Fibroblast of skin of right quadriceps (primary cell): ENCODE measurements at regions not wholly inside any gene's neighbourhood (a gene's known extent, or its start where the extent isn't known, plus 50 kb on each side); places are given as distances from the start of the nearest gene placed in this dataset.
"Not testable (repeated sequence)": the region's sequence is repeated elsewhere in the genome, so short reads cannot be mapped to it uniquely, and the experiment has no call there.

Source experiments
- DNase-seq: peaks from one replicate; pipeline ENCODE4 v3.0.0-alpha.2; 2013

DNA sequence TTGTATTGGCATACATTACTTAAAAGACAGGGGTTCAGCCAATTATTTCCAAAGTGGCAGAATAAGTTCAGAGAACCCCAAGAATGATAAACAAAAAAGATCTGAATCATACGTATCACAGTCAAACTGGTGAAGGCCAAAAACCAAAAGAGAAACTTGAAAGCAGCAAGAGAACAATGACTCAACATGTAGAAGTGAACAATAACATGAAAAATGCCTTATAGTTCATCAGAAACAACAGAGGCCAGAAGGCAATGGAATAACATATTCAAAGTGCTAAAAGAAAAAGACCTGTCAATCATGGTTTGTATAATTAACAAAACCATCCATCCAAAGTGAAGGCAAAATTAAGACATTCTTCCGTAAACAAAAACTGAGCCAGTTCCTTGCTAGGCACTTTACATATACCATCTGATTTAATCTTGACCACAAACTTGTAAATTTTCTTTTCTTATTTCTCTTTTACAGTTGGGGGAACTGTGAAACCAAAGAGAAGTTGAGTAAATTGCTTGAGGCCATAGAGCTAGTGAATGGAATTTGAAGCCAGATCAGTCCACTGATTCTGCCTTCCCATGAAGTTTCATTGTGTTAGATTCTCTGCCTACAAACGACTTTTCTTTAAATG lies 232.1 kb upstream of the SEL1L start:
- DNase-seq, result no peak

DNA sequence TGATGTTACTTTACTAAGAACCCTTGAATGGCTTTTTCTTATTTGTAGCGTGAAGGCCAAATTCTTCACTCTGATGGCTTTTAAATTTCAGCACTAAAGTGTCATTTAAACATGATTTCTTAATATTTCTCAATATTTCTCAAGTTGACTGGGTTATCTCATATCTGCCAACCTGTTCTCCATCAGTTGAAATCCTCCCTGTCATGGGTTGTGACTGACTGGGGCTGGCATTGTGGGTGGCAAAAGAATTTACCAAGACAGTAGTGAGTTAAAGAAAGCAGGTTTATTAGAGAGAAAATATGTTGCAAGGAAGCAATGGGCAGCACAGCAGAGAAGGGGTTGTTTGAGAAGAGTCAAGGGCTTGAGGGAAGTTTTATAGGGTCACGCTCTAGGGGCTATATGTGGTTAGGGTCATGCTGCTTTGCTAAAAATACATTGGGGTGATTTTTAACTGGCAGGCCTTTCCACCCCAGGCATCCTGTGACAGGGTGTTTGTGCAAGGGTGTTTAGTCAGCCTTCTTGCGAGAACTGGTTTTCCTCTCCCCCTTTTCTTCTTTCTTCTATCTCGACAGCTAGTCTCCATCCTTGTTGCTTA lies 232.8 kb upstream of the SEL1L start:
- no peak for DNase-seq

DNA sequence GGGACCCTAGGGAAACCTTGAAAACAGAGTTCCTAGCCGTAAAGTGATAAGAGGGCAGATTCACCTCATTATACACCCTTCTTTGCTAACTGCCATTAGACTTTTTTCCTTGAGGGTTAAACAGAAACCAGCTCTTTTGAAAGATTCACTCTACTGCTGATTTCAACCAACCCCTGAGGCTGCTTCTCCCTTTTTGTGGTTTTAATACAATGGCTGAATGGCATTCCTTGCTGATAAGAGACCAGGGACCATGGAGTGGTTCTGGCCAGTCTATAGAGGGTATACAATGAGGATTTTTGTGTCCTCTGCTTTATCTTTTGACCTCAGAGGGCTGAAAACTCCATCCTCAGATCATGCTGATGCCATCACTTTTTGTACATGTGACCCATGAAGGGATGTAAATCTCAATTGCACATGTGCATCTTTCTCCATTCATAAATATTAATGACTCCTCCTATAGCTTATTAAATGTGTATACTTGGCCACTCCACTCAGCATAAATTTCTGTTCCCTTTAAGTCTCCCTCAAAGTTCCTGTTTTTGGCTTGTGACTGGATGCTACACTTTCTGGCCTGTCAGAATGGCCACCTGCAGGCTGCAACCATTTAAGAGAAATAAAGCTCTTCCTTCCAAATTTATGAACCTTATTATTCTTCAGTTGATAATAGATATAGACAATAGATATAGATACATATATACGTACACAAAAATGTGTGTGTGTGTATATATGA lies 233.8 kb upstream of the SEL1L start:
- no peak for DNase-seq

DNA sequence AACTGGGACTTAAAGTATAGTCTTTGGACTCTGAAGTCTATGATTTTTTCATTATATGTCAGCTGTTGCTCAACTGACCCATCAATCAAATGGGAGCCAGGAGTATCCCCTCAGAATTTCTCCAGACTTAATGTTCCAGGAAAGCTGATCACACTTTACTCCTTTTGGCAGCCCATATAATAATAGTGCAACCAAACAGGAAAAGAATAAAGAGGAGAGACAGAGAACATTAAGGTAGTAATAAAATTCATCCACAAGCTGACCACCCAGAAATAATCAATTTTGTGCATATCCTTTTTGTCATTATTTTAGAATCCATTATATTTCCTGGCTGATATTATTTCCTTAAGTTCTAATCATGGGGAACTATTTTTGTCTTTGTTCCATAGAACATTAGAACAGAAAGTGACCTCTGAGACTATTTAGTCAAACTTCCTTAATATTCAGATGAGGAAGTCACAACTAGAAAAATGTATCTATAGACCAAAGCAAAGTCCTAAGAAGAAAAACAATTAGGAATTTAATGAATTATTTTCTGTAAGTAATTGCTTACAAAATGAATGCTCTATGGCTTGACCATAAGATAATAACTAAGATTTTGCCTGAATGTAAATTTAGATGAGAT lies 238.1 kb upstream of the SEL1L start:
- no peak for DNase-seq

DNA sequence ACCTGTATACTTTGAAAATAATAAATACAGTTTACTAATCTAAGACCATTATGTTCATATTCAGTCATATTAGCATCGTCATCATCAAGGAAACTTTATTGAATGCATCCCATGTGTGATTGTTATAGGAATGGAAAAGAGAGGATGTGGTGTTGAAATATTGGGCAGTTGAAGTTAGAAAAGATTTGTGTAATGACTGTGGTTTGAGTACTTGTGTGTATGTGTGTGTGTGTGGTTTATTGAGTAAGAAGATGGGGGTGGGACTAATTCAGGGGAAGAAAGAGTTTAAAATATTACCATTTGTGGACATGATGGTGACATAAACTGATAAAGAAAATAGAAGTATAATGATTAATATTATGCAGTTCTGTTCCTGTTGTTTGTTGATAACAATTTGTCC lies 238.7 kb upstream of the SEL1L start:
- no peak for DNase-seq

DNA sequence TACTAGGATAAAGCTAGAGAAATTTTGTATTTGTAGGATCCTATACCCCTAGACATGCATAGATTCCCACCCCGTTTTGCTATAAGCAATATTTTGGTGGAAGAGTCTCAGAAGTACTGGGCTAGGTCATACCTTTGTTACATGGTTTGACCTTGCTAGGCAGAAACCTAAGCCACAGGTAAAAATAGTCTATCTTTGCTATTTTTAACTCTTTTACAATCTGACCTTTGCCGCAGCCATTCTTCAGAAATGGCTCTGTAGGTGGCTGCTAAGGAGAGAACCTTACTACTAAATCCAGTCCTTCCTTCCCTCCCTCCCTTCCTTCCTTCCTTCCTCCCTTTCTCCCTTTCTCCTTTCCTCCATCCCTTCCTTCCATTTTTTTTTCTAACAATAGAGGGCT lies 242.9 kb upstream of the SEL1L start:
- no peak for DNase-seq

DNA sequence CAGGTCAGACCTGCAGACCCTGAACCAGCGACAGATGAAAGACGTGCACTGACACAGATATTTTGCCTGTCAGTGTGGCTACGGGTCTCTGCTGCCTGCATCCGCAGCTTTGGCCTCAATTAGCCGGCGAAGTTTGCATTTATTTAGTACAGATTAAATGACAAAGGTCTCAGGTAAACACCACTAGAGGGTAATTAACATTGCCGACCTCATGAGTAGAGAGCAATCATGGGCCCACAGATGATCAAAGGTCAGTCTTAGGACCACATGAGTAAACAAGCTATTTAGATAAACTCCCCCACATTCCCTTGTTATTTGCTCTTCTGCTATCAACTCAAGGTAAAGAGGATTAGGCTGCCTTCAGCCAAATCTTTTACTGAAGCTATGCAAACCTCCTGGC lies 248.1 kb upstream of the SEL1L start:
- not testable (repeated sequence) for DNase-seq

DNA sequence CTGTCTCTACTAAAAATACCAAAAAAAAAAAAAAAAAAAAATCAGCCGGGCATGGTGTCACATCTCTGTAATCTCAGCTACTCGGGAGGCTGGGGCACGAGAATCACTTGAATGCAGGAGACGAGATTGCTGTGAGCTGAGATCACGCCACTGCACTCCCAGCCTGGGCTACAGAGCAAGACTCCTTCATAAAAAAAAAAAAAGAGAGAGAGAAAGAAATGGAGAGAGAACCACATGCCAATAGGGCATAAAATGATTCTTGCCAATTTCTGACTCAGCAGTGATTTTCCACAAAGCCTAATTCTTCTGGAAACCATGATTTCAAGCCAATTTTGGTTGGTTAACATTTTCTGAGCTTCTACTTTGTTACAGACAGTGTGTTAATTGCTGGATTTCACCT lies 250.4 kb upstream of the SEL1L start:
- DNase-seq, result no peak

DNA sequence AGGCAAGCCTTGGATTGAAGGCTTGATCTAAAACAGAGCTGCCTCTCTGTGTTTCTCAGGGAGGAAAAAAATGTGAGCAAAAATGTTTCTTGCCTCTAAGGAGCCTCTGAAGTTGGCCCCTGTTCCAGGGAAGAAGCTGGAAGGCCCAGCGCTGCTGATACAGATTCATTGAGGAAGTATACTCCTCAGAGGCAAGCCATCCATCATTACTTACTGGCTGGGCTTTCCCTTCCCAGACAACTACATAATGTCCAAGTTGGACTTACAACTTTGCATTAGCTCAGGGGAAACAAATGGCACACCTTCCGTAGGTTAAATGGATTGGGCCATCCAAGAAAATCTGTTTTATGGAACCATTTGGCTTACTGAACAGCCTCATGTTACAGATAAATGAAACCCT lies 263.7 kb upstream of the SEL1L start:
- DNase-seq, result no peak

DNA sequence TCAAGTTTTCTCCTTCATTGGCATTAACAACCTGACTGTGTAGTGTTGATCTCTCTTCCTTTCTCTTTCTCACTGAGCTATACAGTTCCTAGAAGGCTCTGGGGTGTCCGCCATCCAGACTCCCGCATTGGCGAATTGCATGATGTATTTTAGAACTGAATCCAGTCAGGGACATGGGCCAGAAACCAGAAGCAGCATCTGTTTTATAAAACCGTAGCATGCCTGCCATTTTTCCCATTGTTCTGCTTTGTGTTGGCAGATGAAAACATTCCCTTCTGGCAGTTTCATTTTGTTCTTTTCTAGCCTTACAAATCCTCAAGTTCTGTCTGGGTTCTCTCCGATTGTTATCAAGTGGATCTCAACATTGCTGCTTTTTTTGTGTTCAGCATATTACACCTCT lies 268.3 kb upstream of the SEL1L start:
- no peak for DNase-seq

DNA sequence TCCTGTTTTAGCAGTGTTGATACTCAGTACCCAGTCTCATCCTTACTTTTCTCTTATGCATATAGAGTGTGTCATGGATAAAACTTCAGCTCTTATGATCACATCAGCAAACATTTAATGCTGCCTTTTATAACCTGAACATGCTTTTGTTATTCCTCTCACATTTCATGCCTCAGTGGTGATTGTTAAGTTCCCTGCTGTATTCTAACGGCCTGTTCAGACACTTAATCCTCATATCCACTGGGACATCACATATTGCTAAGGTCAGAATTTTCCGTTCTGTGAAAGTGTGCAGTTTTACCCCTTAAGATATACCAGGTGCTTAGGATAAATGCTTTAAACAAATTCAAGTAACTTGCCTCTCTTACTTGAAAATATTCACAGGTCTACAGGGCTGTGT lies 268.7 kb upstream of the SEL1L start:
- no peak for DNase-seq

DNA sequence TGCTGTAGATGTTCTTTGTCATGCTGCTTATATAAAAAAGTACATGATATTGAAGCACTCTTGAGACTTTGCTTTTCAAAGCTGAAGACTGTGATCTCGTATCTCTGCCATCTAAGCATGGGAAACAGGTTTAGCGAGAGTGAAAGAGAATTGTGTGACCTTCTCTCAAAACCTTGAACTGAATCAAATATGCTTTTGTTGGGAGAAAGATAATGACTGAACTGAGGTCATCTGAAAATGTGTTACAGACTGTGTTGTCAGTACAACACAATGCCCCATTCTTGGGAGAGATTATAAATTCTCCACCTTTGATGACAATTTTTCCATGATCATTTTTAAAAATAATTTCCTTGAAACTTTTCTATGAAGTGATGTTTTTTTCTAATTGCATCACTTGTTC lies 272.1 kb upstream of the SEL1L start:
- DNase-seq, result no peak

DNA sequence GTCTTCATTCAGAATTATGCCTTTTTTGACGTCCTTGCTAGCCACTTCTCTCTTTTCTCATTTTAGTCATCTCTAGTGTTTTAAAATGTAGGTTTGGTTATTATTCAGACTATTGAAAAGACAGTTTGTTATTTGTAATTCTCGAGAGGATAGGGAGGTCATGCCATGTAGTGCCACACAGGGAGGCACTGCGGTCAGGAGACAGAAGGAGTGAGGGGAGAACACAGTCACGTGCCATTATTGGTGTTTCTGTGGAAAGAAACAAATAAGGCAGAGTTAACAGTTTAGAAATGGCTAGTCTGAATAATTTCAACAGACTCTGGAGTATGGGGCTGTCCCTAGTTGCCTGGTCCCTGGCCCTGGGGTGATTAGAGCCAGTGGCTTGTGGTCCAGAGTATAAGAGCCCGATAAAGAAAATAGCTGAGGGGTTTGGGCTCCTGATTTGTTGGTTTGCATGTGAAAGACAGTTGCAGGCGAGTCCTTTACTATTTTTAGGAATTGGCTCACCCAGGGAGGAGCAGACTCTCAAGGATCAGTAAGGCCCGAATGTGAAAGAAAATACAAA lies 278.1 kb upstream of the SEL1L start:
- no peak for DNase-seq

DNA sequence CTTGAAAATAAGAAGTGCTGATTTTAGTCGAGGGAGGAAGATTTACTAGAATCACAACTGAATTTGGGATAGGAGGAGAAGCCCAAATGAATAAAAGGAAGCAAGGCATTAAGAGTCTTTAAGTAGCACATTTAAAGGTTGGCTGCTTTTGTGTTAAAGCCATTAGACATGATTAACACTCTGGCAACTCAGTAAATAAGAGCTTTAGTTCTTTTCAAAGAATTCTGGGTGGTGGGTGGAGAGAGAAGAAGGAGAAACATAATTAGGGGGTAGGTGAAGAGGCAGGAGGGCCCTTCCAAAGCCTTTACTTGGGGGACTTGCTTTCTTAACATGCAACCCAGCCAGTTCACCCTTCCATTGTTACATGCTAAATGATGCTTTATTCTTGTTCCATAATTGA lies 284.6 kb upstream of the SEL1L start:
- no peak for DNase-seq

DNA sequence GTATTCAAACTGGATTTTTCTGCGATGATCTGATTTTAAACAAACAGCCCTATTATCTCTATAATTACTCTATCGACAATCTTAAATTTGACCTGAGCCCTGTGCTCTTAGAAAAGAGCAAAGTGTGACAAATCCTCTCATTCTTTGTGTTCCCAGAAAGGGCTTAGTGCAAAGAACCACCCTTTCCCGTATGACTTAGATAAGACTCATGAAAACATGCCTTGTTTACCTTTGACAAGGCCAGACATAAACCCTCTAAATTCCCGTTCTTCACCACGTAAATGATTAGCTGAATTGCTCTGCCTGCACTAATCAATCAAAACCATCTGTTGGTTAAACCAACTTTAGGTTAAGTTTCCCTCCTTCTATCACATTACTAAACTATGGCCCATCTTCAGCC lies 285.7 kb upstream of the SEL1L start:
- DNase-seq, result no peak

DNA sequence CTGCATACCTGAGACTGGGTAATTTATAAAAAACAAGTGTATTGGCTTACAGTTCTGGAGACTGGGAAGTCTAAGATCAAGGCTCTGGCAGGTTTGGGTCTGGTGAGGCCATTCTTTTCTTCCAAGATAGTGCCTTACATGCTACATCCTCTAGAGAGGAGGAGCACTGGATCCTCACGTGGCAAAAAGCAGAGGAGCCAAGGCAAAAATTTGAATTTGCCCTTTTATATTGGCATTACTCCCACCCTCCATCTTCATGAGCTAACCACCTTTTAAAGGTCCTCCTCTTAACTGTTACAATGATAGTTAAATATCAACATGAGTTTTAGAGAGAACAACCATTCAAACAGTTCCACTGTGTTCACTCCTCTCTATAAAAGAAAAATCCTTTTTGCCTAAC lies 286.3 kb upstream of the SEL1L start:
- no peak for DNase-seq

DNA sequence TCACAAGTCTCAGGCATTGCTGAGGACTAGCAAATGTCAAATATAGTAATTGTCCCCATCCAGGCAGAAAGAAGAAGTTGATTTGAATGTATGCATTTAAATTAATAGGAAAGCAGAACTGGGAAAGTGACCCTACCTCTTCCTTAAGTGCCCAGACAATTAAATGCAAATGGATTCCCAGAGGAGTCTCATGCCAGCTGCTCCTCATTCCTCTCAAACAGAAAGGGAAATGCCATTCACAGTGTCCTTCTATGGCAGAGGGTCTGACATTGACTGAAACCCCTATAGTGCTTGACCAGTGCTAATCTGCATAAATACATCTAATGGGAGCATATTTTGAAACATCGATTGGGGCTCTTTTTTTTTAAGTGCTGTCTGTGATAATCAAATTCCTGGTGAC lies 292.4 kb upstream of the SEL1L start:
- no peak for DNase-seq

DNA sequence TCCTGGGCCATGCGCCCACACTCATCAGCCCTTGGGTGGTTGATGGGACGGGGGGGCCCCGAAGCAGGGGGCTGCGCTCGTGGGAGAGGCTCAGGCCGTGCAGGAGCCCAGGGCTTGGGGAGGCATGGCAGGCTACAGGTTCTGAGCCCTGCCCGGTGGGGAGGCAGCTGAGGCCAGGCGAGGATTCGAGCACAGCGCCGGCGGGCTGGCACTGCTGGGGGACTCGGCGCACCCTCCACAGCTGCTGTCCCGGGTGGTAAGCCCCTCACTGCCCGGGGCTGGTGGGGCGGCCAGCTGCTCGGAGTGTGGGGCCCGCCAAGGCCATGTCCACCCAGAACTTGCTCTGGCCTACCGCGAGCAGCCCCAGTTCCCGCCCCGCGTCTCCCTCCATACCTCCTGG lies 295.8 kb upstream of the SEL1L start:
- no peak for DNase-seq

DNA sequence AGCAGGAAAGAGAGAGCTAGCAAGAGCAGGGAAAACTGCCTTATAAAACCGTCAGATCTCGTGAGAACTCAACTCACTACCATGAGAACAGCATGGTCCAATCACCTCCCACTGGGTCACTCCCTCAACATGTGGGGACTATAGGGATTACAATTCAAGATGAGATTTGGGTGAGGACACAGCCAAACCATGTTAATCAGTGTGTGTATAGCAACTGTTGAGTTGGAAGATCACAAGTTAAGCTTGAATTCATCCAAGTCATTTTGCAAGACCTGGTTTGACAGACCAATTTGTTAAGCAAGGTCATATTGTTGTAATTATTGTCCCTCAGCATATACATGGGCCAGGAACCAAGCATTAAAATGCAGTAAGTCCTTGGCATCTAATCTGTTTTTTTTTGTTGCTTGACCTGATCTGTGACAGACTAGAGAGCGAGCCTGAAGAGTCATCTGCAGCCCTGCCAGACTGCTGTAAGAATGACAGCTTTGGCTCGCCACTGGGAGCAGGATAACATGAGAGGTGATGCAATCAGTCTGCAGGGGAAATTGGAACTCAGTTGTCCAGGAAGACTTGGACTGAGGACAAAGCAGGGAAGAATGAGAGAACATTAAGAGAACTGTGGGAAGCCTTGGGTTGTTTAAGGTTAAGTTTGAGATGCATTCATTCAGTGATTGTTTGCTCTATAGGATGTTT lies 297.6 kb upstream of the SEL1L start:
- no peak for DNase-seq

DNA sequence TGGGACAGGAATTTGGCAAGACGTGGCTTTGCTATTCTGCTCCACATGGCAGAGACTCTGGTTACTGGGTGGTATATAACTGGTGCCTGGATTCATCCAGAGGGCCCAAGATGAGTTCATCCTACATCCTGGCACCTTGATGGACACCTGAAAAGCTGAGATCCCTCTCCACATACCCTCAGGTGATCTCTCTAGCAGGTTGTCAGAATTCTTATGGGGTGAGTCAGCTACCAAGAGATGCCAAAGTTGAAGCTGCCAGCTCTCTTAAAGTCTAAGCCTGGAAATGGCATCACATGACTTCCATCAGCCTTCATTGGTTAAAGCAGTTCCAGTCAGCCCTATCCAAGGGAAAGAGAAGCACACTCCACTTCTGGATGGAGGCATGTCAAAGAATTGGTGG lies 300.7 kb upstream of the SEL1L start:
- DNase-seq, result no peak

DNA sequence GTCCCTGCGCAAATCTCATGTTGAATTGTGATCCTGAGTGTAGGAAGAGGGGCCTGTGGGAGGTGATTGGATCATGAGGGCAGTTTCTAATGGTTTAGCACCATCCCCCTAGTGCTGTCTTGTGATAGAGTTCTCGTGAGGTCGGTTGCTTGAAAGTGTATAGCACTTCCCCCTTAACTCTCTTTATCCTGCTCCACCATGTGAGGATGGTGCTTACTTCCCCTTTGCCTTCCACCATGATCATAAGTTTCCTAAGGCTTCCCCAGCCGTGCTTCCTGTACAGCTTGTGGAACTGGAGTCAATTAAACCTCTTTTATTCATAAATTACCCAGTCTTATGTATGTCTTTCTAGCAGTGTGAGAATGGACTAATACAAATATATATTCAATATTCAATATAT lies 303.7 kb upstream of the SEL1L start:
- no peak for DNase-seq

DNA sequence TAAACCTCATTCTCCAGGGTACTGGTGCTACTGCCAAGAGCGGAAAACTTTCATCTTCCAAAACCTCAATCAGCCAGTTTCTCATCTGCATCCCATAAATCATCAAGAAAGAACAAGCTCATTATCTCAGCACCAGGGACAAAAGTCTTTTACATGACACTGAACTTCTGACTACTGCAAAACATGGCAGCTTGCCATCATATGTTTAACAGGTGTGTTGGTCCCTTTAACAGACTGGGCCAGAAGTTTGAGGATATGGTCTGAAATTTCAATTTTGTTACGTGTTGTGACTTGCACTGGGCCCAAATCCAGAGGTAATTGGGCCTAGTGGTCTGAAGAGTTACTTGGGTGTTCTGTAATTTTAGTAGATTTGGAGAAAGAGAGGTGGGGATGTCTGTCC lies 305.4 kb upstream of the SEL1L start:
- DNase-seq, result no peak

DNA sequence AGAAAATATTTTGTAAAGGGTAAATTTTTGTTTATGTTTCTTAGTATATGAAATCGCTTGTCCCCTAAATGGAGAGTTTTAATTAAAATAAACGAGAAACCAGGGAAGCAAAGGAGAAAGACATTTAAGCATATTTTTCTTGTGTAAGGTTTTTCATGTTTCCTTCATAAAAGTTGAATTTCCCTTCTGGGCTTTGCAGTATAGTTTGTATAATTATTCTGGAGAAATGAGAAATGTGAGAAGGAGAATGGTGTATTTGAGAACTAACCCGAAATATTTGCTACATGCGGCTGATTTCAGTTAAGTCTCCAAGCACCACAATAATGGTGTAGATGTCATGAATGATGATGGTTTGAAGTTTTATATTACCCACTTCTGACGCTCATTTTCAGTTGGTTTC lies 307.7 kb upstream of the SEL1L start:
- DNase-seq, result no peak
